ENCODE measurements at regions not wholly inside any gene's neighbourhood (a gene's known extent, or its start where the extent isn't known, plus 50 kb on each side); places are given as distances from the start of the nearest gene placed in this dataset.

DNA sequence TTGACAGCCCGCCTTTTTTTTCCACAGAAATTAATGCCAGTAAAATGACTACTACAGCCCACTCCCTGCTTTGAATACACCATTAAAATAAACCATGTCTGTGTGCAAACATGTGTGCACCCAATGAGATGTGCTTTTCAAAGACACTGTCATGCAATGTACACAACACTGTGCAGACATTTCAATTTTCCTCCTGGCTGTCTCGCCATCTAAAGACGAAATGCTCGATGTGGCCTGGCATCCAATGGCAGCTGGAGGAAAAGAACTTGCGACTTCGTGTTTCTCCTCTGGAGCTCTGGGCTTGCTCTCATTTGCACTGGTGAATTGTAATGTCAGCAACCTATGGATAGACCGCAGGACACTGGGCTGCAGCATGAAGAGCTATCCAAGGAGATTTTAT is 147.0 kb upstream of the NAV2 start:
- Histone ChIP-seq H4K20me1 (ENCODE audit: insufficient read depth, low read length) (no peaks in the 10 kb centered on the region), H3K79me2 (ENCODE audit: insufficient read depth, low read length) (no peaks in the 10 kb centered on the region), H3K4me2 (replicated peaks; ENCODE audit: extremely low read depth, low read length, poor library complexity, severe bottlenecking) (no peak overlapping the region), H3K9me3 (replicated peaks in 1 of 2; ENCODE audit: control insufficient read depth in 1 of 2, insufficient read depth in 1 of 2, low read length in 2 of 2) (no peaks in the 10 kb centered on the region), H2AFZ (ENCODE audit: insufficient read depth, low read depth, low read length, poor library complexity, severe bottlenecking) (no peak overlapping the region), H3K27ac (ENCODE audit: low read depth in 1 of 2, low read length in 2 of 2) (no peak overlapping the region), H3K36me3 (replicated peaks in 1 of 2; ENCODE audit: control insufficient read depth in 1 of 2, insufficient read depth in 2 of 2, low read length in 2 of 2) (no peaks in the 10 kb centered on the region), H3K9ac (ENCODE audit: insufficient read depth, low read length, poor library complexity, severe bottlenecking) (no peak overlapping the region), H3K4me3 (replicated peaks in 1 of 3; ENCODE audit: low read depth in 2 of 3, low read length in 3 of 3) (no peak overlapping the region), H3K27me3 (ENCODE audit: control insufficient read depth in 2 of 2, insufficient read depth in 2 of 2, low read length in 2 of 2) (peaks cover 0 to 2% of the 10 kb centered on the region in 2 donors), H3K4me1 (ENCODE audit: control insufficient read depth in 1 of 2, insufficient read depth in 2 of 2, low read length in 2 of 2) (peaks cover 4% of the 10 kb centered on the region in 2 donors)
- no peak overlapping the region for H3K4me3 Mint-ChIP-seq
- no peak overlapping the region for H3K27ac Mint-ChIP-seq
- intact Hi-C loops (cut with micrococcal nuclease), result loop anchor here in 1 of 2 donors (2.0 kb wide), 1 partner anchor 177 kb away; no protein-coding TSS in a partner anchor
- H3K27me3 Mint-ChIP-seq (ENCODE audit: low read depth in 3 of 3), result peaks cover 4 to 12% (median 11%) of the 10 kb centered on the region in 3 donors
- no peaks in the 10 kb centered on the region for H3K36me3 Mint-ChIP-seq
- WGBS (ENCODE audit: insufficient coverage), result 100% methylated on average over 6 of the region's 7 CpGs
- DNase-seq, result no peak
- peaks cover 5% of the 10 kb centered on the region for H3K4me1 Mint-ChIP-seq
- no peaks in the 10 kb centered on the region for H3K9me3 Mint-ChIP-seq
- TF ChIP-seq, protein P1, sequence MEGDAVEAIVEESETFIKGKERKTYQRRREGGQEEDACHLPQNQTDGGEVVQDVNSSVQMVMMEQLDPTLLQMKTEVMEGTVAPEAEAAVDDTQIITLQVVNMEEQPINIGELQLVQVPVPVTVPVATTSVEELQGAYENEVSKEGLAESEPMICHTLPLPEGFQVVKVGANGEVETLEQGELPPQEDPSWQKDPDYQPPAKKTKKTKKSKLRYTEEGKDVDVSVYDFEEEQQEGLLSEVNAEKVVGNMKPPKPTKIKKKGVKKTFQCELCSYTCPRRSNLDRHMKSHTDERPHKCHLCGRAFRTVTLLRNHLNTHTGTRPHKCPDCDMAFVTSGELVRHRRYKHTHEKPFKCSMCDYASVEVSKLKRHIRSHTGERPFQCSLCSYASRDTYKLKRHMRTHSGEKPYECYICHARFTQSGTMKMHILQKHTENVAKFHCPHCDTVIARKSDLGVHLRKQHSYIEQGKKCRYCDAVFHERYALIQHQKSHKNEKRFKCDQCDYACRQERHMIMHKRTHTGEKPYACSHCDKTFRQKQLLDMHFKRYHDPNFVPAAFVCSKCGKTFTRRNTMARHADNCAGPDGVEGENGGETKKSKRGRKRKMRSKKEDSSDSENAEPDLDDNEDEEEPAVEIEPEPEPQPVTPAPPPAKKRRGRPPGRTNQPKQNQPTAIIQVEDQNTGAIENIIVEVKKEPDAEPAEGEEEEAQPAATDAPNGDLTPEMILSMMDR (IDR thresholded peaks at IDR 0.05), result no peak

DNA sequence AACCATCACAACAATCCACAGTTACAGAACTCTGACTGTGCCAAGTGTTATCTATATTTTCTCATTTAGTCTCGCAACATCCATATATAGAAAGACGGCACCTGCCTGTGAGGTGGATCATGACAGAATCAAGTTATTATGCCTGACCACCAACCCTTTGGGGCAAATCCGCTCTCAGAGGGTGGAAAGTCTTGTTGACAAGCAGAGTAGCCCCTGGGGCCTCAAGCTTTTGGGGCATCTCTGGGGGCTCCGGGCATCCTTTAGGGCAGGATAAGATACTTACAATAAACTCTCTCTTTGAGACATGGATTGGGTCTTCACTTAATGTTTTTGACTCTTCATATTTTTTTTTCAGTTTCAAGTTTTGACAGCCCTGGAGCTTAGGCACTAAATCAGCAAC is 150.5 kb upstream of the NAV2 start:
- Histone ChIP-seq H3K4me3 (replicated peaks in 1 of 3; ENCODE audit: low read depth in 2 of 3, low read length in 3 of 3) (no peak overlapping the region), H3K9ac (ENCODE audit: insufficient read depth, low read length, poor library complexity, severe bottlenecking) (no peak overlapping the region), H3K4me2 (replicated peaks; ENCODE audit: extremely low read depth, low read length, poor library complexity, severe bottlenecking) (no peak overlapping the region), H3K27me3 (ENCODE audit: control insufficient read depth in 2 of 2, insufficient read depth in 2 of 2, low read length in 2 of 2) (no peaks in the 10 kb centered on the region), H3K27ac (ENCODE audit: low read depth in 1 of 2, low read length in 2 of 2) (no peak overlapping the region), H3K9me3 (replicated peaks in 1 of 2; ENCODE audit: control insufficient read depth in 1 of 2, insufficient read depth in 1 of 2, low read length in 2 of 2) (no peaks in the 10 kb centered on the region), H3K79me2 (ENCODE audit: insufficient read depth, low read length) (no peaks in the 10 kb centered on the region), H2AFZ (ENCODE audit: insufficient read depth, low read depth, low read length, poor library complexity, severe bottlenecking) (no peak overlapping the region), H4K20me1 (ENCODE audit: insufficient read depth, low read length) (no peaks in the 10 kb centered on the region), H3K4me1 (ENCODE audit: control insufficient read depth in 1 of 2, insufficient read depth in 2 of 2, low read length in 2 of 2) (peaks cover 4% of the 10 kb centered on the region in 2 donors), H3K36me3 (replicated peaks in 1 of 2; ENCODE audit: control insufficient read depth in 1 of 2, insufficient read depth in 2 of 2, low read length in 2 of 2) (no peaks in the 10 kb centered on the region)
- intact Hi-C loops (cut with micrococcal nuclease), result no loop called here
- peaks cover 1 to 19% (median 19%) of the 10 kb centered on the region in 3 donors for H3K27me3 Mint-ChIP-seq (ENCODE audit: low read depth in 3 of 3)
- TF ChIP-seq, protein P1 (IDR thresholded peaks at IDR 0.05), result no peak
- no CpG with 5 or more reads among the region's 4 CpGs for WGBS (ENCODE audit: insufficient coverage)
- no peaks in the 10 kb centered on the region for H3K36me3 Mint-ChIP-seq
- no peak overlapping the region for H3K4me3 Mint-ChIP-seq
- no peaks in the 10 kb centered on the region for H3K9me3 Mint-ChIP-seq
- peaks cover 6% of the 10 kb centered on the region for H3K4me1 Mint-ChIP-seq
- no peak overlapping the region for H3K27ac Mint-ChIP-seq
- no peak for DNase-seq
